Central memory CD8-positive, alpha-beta T cell (primary cell): ENCODE measurements at regions not wholly inside any gene's neighbourhood (a gene's known extent, or its start where the extent isn't known, plus 50 kb on each side); places are given as distances from the start of the nearest gene placed in this dataset.

Experiments
- ATAC-seq: fragments of 150-1000 bp; cut with Tn5 transposase; replicated peaks from 2 replicates; pipeline ENCODE4 v1.10.0; 2022; ENCODE audit warnings: mild to moderate bottlenecking, moderate FRiP score, moderate number of reproducible peaks; ENCODE audit not compliant: poor library complexity, severe bottlenecking; ENCODE audit errors: extremely low read depth
- DNase-seq, 2 donors: peaks; one replicate each; pipeline ENCODE4 v3.0.0; 2021; ENCODE audit warnings: low spot score in 2 of 2
- H3K27ac Mint-ChIP-seq: one replicate; pipeline ENCODE4 v1.8.0; 2022; ENCODE audit warnings: low read depth, mild to moderate bottlenecking, moderate library complexity, mixed read lengths
- H3K27me3 Mint-ChIP-seq: one replicate; pipeline ENCODE4 v1.8.0; 2022; ENCODE audit warnings: mixed read lengths
- H3K36me3 Mint-ChIP-seq: one replicate; pipeline ENCODE4 v1.8.0; 2022; ENCODE audit warnings: mild to moderate bottlenecking, moderate library complexity, mixed read lengths; ENCODE audit not compliant: insufficient read depth
- H3K4me1 Mint-ChIP-seq: one replicate; pipeline ENCODE4 v1.8.0; 2022; ENCODE audit warnings: mixed read lengths
- H3K4me3 Mint-ChIP-seq: one replicate; pipeline ENCODE4 v1.8.0; 2022; ENCODE audit warnings: mild to moderate bottlenecking, moderate library complexity, mixed read lengths
- H3K9me3 Mint-ChIP-seq: one replicate; pipeline ENCODE4 v1.8.0; 2022; ENCODE audit warnings: mixed read lengths

DNA sequence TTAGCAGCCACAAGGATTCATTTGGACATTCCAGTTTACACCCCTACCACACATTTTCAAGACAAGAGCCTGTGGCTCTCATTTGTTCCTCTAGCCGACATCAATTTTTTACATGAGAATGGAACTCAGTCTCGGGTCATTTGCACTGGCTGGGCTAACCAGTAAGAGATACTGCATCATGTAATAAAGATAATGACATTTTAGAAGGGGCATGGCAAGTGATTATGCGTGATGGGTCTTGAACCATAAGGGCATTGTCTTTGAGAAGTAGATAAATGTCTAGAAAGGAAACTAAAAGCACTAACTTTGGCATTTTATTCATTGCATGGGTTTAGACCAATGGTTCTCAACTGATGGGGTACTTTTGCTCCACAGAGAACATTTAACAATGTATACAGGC is 146.0 kb upstream of the GRM7 start:
- DNase-seq (no peak), ATAC-seq (no peak)
- Mint-ChIP-seq H3K4me1 (no peaks in the 10 kb centered on the region), H3K4me3 (no peak overlapping the region), H3K27ac (no peak overlapping the region), H3K36me3 (no peaks in the 10 kb centered on the region), H3K27me3 (no peaks in the 10 kb centered on the region), H3K9me3 (peaks cover 17% of the 10 kb centered on the region)

DNA sequence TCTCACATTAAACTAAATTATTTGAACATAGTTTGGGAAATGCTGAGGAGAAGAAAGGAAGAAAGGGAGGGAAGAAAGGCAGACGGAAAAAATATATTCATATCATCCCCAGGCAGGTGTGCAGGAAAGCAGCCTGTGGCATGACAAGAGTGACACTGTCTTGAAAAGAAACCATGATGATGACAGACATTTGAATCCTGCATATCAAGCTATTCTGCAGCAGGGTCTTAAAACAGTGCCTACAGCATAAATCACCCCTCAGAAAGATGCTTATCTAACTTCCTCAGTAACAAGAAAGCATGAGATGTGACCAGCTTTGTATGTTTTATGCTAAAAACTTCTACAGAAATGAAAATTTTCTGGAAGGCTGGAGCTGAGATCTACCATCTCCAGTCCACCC is 144.5 kb upstream of the GRM7 start:
- Mint-ChIP-seq H3K9me3 (peaks cover 17% of the 10 kb centered on the region), H3K4me3 (no peak overlapping the region), H3K4me1 (no peaks in the 10 kb centered on the region), H3K27me3 (no peaks in the 10 kb centered on the region), H3K27ac (no peak overlapping the region), H3K36me3 (no peaks in the 10 kb centered on the region)
- ATAC-seq (no peak), DNase-seq (no peak)

DNA sequence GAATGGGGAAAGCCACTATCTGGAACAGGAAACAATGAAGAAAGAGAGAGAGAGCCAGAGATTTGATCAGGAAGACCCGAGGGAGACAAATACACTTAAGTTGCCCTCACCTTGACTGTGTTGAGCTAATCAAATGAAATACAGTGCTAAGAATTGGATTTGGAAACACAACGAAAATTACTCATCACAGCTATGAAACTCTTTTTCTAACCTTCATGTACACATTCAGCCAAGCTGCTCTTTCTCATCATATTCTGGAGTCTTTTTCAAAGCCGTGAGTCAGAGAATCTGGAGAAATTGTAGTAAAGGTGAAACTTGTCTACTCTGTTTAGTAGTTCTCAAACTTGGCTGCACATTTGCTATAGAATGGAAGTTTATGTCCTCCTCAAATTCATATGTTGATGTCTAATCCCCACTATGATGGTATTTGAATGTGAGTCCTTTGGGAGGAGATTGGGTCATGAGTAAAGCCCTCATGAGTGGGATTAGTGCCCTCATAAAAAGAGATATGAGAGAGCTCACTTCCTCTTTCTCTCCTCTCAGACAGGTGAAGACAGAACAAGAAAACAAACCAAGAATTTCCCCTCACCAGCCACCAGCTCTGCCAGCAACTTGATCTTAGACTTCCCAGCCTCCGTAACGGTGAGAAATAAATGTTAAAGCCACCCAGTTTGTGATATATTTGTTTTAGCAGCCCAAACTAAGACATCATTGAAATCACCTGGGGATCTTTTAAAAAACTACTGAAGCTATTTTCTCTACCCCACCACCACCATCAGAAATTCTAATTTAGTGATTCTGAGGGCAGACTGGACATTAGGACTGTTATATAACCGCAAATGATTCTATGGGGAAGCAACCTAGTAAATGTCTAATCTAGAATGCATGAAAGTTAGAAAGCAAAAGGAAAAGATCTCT is 143.6 kb upstream of the GRM7 start:
- H3K4me1 Mint-ChIP-seq = no peaks in the 10 kb centered on the region
- H3K4me3 Mint-ChIP-seq = no peak overlapping the region
- no peak for ATAC-seq
- H3K27ac Mint-ChIP-seq = no peak overlapping the region
- DNase-seq = no peak
- peaks cover 17% of the 10 kb centered on the region for H3K9me3 Mint-ChIP-seq
- no peaks in the 10 kb centered on the region for H3K36me3 Mint-ChIP-seq
- no peaks in the 10 kb centered on the region for H3K27me3 Mint-ChIP-seq

DNA sequence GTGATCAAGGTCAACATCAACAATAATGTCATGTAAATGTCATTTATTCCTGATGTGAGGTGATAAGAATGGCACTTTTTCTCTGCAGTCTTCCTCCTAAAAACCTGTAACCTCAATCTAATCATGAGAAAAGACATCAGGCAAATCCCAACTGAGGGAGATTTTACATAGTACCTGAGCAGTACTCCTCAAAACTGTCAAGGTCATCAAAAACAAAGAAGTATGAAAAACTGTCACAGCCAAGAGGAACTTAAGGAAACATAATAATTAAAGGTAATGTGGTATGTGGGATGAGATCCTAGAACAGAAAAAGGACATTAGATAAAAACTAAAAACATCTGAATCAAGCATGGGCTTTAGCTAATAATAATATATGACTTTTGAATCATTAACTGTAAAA is 140.9 kb upstream of the GRM7 start:
- no peaks in the 10 kb centered on the region for H3K36me3 Mint-ChIP-seq
- ATAC-seq (no peak), DNase-seq (no peak)
- peaks cover 11% of the 10 kb centered on the region for H3K9me3 Mint-ChIP-seq
- no peak overlapping the region for H3K4me3 Mint-ChIP-seq
- H3K27me3 Mint-ChIP-seq = no peaks in the 10 kb centered on the region
- no peak overlapping the region for H3K27ac Mint-ChIP-seq
- H3K4me1 Mint-ChIP-seq = no peaks in the 10 kb centered on the region

DNA sequence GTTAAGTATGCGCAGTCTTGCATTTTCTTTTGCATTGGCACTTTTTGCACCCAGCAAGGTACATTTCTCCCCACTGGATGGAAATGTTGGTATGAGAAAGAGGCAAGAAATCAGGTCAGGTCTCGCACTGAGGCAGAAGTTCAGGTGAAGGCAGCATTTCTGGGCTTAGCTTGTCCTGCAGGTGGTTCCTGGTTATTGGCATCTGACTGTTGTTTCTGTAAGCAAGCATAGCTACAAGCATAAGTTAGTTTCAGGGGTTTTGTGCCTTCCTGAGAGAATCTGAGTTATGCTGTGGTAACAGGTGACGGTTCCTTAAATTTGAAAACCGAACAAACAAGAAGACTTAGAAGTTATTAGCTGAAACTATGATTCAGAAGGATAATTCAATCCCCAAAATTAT is 139.4 kb upstream of the GRM7 start:
- no peaks in the 10 kb centered on the region for H3K36me3 Mint-ChIP-seq
- H3K27me3 Mint-ChIP-seq = no peaks in the 10 kb centered on the region
- DNase-seq (no peak), ATAC-seq (no peak)
- no peak overlapping the region for H3K4me3 Mint-ChIP-seq
- H3K4me1 Mint-ChIP-seq = no peaks in the 10 kb centered on the region
- H3K27ac Mint-ChIP-seq = no peak overlapping the region
- H3K9me3 Mint-ChIP-seq = peaks cover 11% of the 10 kb centered on the region

DNA sequence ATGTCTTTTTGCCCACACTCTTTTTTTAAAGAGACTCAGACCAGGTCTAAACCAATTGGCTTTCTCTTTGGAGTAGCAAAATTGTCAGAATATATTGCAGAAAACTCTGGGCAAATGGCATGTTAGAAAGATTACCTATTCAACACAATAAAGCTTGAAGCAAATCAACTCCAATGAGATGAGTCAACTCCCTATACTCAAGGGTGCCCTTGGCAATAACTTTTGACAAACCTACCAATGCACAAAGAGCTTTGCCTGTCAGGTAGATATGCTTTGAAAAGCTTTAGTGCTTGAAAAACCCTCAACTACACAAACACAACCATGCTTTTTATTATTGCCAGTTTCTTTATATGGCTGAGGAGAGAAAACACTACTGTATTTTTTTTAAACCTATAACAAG is 137.7 kb upstream of the GRM7 start:
- no peak for DNase-seq
- Mint-ChIP-seq H3K27ac (no peak overlapping the region), H3K4me1 (no peaks in the 10 kb centered on the region), H3K27me3 (no peaks in the 10 kb centered on the region), H3K36me3 (no peaks in the 10 kb centered on the region), H3K9me3 (peaks cover 7% of the 10 kb centered on the region), H3K4me3 (no peak overlapping the region)
- no peak for ATAC-seq

DNA sequence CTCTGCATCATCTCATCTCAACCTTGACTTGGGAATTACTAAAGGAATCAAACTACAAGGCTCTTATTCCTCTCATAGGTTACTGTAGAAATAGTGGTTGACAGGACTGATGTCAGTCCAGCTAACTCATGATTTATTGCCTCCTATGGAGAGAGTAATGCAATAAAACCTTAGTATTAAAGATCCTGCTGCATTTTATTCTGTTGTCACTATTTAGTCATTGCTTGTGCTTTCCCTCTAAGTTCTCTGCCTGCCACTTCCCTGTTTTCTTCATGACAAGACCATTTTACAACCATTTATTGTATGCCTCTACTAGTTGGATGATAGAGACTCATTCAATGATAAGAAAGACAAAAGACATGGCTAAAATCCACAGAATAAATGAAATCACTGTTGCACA is 134.1 kb upstream of the GRM7 start:
- Mint-ChIP-seq H3K4me1 (no peaks in the 10 kb centered on the region), H3K4me3 (no peak overlapping the region), H3K27ac (no peak overlapping the region), H3K27me3 (no peaks in the 10 kb centered on the region), H3K9me3 (peaks cover 17% of the 10 kb centered on the region), H3K36me3 (no peaks in the 10 kb centered on the region)
- no peak for DNase-seq
- ATAC-seq = no peak

DNA sequence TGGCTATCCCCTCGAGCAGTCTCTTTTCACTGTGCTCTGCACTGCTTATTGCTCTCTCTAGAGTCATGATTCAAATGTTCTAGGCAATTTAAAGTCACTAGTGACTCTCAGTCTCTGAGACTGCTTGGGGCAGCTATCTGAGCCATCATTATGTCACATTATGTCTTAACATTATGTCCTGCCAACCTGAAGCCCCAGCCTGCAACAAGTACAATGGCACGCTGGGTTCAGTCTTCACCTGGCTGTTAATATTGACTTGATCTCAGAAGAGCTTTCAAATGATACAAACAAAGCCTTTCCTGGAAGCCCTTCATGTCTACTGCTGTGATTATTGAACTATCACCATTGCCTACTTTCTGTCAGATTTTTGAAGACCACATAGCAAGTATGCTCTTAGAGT is 128.1 kb upstream of the GRM7 start:
- Mint-ChIP-seq H3K4me1 (no peaks in the 10 kb centered on the region), H3K36me3 (no peaks in the 10 kb centered on the region), H3K27me3 (no peaks in the 10 kb centered on the region), H3K27ac (no peak overlapping the region), H3K4me3 (no peak overlapping the region), H3K9me3 (peaks cover 13% of the 10 kb centered on the region)
- DNase-seq (no peak), ATAC-seq (no peak)

DNA sequence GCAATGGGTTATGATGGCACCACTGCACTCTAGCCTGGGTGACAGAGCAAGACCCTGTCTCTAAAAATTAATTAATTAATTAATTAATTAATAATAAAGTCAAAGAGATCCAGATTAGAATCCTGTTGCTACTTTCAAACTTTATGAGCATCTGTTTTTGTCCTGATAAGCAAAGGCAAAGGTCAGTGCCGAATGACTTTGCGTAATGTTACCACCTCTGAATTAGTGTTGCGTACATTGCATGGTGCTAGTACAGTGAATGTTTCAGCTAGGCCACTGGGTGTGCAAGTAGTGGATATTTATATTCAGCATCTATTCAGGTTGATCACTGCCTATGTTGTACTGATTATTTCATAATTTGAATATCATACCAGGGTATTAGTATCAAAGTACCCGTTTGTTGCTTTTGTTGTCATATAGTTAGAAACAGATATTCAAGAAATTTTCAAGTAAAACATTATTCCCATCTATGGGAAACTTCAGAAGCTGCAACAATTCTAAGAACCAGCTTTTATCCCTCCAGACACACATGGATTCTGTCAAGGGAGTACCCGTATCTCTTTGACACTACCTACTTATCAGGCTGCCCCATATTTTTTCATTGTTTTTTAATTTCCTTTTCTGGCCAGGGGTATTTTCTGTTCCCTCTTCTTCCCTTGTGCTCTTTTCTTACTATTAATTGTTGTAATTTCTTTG is 127.1 kb upstream of the GRM7 start:
- no peak for DNase-seq
- peaks cover 13% of the 10 kb centered on the region for H3K9me3 Mint-ChIP-seq
- no peaks in the 10 kb centered on the region for H3K36me3 Mint-ChIP-seq
- H3K27ac Mint-ChIP-seq = no peak overlapping the region
- no peaks in the 10 kb centered on the region for H3K27me3 Mint-ChIP-seq
- H3K4me1 Mint-ChIP-seq = no peaks in the 10 kb centered on the region
- no peak for ATAC-seq
- H3K4me3 Mint-ChIP-seq = no peak overlapping the region

DNA sequence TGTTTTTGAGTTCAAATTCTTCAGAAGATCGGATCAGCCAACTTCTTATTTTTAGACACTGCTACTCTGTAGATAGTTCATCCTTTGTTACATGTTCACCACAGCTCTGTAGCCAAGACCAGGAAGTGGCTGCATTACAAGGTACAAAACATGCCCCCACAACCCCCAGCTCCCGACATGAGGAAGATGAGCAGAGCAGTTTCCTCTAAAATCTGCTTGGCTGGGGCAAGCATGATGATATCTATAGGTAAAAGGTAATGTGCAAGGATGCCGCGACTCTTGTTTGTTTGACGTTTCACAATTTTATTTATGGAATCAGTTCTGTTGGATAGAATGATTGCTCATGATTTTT is 126.5 kb upstream of the GRM7 start:
- Mint-ChIP-seq H3K4me1 (no peaks in the 10 kb centered on the region), H3K4me3 (no peak overlapping the region), H3K27ac (no peak overlapping the region), H3K9me3 (peaks cover 13% of the 10 kb centered on the region), H3K36me3 (no peaks in the 10 kb centered on the region), H3K27me3 (no peaks in the 10 kb centered on the region)
- ATAC-seq = no peak
- no peak for DNase-seq

DNA sequence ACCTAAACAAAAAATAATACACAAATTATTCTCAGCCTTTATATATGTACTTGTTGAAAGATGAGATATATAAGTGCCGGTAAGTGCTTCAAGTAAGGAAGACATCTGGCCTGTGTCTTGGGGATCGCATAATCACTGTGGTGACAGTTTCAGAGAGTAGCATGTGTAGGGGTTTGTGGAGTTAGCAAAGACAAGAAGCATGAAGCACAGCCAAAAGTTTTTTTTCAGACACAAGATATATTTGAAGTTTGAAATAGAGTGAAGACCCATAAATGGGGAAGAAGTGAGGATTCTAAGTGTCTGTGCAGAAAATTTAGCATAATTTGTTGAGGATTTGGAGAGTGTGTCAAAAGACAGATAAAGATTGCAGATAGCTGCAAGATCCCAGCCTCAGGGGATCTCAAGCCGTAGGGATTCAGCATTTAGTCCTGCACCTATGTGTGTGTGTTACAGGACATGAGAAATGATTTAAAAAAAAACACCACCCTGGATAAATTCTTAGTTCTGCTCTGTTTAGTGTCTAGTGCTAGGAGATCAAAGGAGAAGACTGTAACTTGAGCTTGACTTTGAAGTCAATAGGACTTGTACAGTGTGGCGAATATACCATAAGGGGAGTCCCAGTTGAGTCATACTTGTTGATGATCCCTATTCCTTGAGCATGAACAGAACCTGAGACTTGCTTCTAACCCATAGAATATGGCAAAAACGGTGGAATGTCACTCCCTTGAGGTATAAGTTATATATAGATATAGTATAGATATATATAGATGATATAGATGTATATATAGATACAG is 123.9 kb upstream of the GRM7 start:
- Mint-ChIP-seq H3K4me1 (no peaks in the 10 kb centered on the region), H3K4me3 (no peak overlapping the region), H3K9me3 (peaks cover 8% of the 10 kb centered on the region), H3K36me3 (no peaks in the 10 kb centered on the region), H3K27me3 (no peaks in the 10 kb centered on the region), H3K27ac (no peak overlapping the region)
- DNase-seq = no peak
- ATAC-seq = no peak

DNA sequence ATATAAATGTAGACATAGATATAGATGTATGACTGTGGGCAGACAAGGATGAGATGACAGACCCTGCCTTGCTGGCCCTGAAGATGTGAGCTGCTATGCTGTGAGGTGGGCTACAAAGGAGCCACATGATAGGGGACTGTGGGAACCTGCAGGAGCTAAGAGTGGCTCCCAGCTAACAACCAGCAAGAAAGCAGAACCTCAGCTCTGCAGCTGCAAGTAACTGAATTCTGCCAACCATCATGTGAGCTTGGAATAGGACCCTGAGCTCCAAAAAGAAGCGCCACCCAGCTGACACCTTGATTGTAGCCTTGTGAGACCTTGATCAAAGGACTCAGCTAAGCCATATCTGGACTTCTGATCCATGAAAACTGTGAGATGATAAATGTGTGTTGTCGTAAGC is 123.3 kb upstream of the GRM7 start:
- Mint-ChIP-seq H3K36me3 (no peaks in the 10 kb centered on the region), H3K27ac (no peak overlapping the region), H3K9me3 (peaks cover 14% of the 10 kb centered on the region), H3K4me1 (no peaks in the 10 kb centered on the region), H3K27me3 (no peaks in the 10 kb centered on the region), H3K4me3 (no peak overlapping the region)
- DNase-seq (no peak), ATAC-seq (no peak)

DNA sequence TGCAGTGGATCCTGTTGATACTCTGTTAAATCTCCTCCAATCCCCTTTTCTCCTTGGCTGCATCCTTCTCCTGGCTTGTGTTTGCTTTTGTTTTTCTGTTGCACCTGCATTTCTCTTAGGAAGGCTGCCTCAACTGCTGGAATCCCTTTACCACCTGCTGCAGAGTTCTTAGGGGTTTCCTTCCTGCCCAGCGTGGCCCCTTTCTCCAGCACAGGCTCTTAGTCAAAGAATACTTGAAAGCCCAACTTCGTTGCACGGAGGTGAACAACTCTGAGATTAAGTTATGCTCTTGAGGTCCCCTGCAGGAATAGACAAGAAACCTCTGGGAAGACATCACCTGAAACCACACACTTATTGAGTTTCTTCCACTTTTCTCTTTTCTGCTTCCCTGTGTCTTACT is 121.6 kb upstream of the GRM7 start:
- Mint-ChIP-seq H3K9me3 (peaks cover 20% of the 10 kb centered on the region), H3K27me3 (no peaks in the 10 kb centered on the region), H3K4me1 (no peaks in the 10 kb centered on the region), H3K36me3 (no peaks in the 10 kb centered on the region), H3K4me3 (no peak overlapping the region), H3K27ac (no peak overlapping the region)
- ATAC-seq (no peak), DNase-seq (no peak)
